NB4 (cell line): ENCODE measurements at regions not wholly inside any gene's neighbourhood (a gene's known extent, or its start where the extent isn't known, plus 50 kb on each side); places are given as distances from the start of the nearest gene placed in this dataset.
"Not testable (repeated sequence)": the region's sequence is repeated elsewhere in the genome, so short reads cannot be mapped to it uniquely, and the experiment has no call there.

Experiments
- TF ChIP-seq, protein P1 (sequence below): IDR thresholded peaks from one replicate; pipeline ENCODE4 v1.5.1; 2012; ENCODE audit warnings: low read depth, low read length
- TF ChIP-seq, protein P2 (sequence below): IDR thresholded peaks from 2 replicates; pipeline ENCODE4 v1.6.1; 2011; ENCODE audit warnings: low read depth, low read length

DNA sequence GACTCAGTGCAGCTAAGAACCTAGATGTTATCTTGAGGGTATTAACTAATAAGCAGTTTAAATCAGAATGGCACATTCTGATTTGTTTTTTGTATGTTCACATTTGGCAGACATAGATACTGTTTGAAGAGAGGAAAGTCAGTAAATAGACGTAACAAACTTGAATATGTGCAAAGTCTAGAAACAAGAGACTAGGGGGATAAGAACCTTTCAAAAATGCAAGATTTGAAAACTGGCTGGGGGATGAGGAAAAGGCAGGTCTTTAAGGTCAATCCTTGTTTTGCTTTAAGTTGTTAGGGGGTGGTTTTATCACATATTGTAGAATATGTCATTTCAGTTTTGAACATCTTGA is 136.5 kb downstream of the ZNF92 start:
- TF ChIP-seq, protein P1, sequence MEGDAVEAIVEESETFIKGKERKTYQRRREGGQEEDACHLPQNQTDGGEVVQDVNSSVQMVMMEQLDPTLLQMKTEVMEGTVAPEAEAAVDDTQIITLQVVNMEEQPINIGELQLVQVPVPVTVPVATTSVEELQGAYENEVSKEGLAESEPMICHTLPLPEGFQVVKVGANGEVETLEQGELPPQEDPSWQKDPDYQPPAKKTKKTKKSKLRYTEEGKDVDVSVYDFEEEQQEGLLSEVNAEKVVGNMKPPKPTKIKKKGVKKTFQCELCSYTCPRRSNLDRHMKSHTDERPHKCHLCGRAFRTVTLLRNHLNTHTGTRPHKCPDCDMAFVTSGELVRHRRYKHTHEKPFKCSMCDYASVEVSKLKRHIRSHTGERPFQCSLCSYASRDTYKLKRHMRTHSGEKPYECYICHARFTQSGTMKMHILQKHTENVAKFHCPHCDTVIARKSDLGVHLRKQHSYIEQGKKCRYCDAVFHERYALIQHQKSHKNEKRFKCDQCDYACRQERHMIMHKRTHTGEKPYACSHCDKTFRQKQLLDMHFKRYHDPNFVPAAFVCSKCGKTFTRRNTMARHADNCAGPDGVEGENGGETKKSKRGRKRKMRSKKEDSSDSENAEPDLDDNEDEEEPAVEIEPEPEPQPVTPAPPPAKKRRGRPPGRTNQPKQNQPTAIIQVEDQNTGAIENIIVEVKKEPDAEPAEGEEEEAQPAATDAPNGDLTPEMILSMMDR, result not testable (repeated sequence)
- TF ChIP-seq, protein P2, sequence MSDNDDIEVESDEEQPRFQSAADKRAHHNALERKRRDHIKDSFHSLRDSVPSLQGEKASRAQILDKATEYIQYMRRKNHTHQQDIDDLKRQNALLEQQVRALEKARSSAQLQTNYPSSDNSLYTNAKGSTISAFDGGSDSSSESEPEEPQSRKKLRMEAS, result not testable (repeated sequence)
